Keratinocyte (primary cell): ENCODE measurements at regions not wholly inside any gene's neighbourhood (a gene's known extent, or its start where the extent isn't known, plus 50 kb on each side); places are given as distances from the start of the nearest gene placed in this dataset.

Experiments used
- DNase-seq: peaks from one replicate; pipeline ENCODE4 v3.0.0-alpha.2; 2011; ENCODE audit warnings: low read depth, missing footprints, low spot score
- FAIRE-seq: peaks from 2 replicates; lab custom pipeline; 2011; peaks lifted over from hg19 to GRCh38; lab: Jason Lieb, UNC
- H2AFZ ChIP-seq: 2 replicates; pipeline ENCODE4 v1.6.0; 2012; ENCODE audit warnings: low read length, control low read depth, inconsistent platforms; ENCODE audit not compliant: control insufficient read depth
- H3K27ac ChIP-seq: 2 replicates; pipeline ENCODE4 v1.5.1; 2011; ENCODE audit warnings: low read length; ENCODE audit not compliant: control insufficient read depth, insufficient read depth
- H3K27me3 ChIP-seq: 3 replicates; pipeline ENCODE4 v1.6.0; 2011; ENCODE audit warnings: low read length; ENCODE audit not compliant: control insufficient read depth, insufficient read depth; ENCODE audit errors: extremely low read depth
- H3K36me3 ChIP-seq, 2 experiments: 2 replicates in 1 of 2; 3 replicates in 1 of 2; pipeline ENCODE4 v1.5.1; 2011; ENCODE audit warnings: low read length in 2 of 2, mild to moderate bottlenecking in 1 of 2; ENCODE audit not compliant: control insufficient read depth in 2 of 2, insufficient read depth in 2 of 2; ENCODE audit errors: extremely low read depth in 1 of 2
- H3K4me1 ChIP-seq: 3 replicates; pipeline ENCODE4 v1.5.1; 2011; ENCODE audit warnings: low read length; ENCODE audit not compliant: control insufficient read depth, insufficient read depth; ENCODE audit errors: extremely low read depth
- H3K4me2 ChIP-seq: 3 replicates; pipeline ENCODE4 v1.6.0; 2011; ENCODE audit warnings: low read depth, low read length; ENCODE audit not compliant: control insufficient read depth, insufficient read depth; ENCODE audit errors: extremely low read depth
- H3K4me3 ChIP-seq, 3 experiments: fragments of 200-600 bp in 1 of 3; sonication (generic) in 1 of 3; 2 replicates in 2 of 3; 3 replicates in 1 of 3; pipeline ENCODE4 v1.5.1; 2011 to 2016; ENCODE audit warnings: low read length in 3 of 3, mild to moderate bottlenecking in 3 of 3, control low read depth in 2 of 3, inconsistent platforms in 1 of 3, low read depth in 1 of 3, mixed read lengths in 1 of 3, mixed run types in 1 of 3, moderate library complexity in 1 of 3; ENCODE audit not compliant: control insufficient read depth in 2 of 3, insufficient read depth in 2 of 3; ENCODE audit errors: extremely low read depth in 1 of 3
- H3K79me2 ChIP-seq: 2 replicates; pipeline ENCODE4 v1.6.0; 2012; ENCODE audit warnings: low read length; ENCODE audit not compliant: control insufficient read depth, insufficient read depth
- H3K9ac ChIP-seq: 3 replicates; pipeline ENCODE4 v1.6.0; 2011; ENCODE audit warnings: low read length; ENCODE audit not compliant: control insufficient read depth, insufficient read depth; ENCODE audit errors: extremely low read depth
- H3K9me1 ChIP-seq: 3 replicates; pipeline ENCODE4 v1.6.0; 2011; ENCODE audit warnings: low read length; ENCODE audit not compliant: control insufficient read depth, insufficient read depth; ENCODE audit errors: extremely low read depth
- H3K9me3 ChIP-seq: 2 replicates; pipeline ENCODE4 v1.5.1; 2012; ENCODE audit warnings: low read depth, low read length; ENCODE audit not compliant: control insufficient read depth
- H4K20me1 ChIP-seq: 3 replicates; pipeline ENCODE4 v1.6.0; 2011; ENCODE audit warnings: low read length; ENCODE audit not compliant: control insufficient read depth, insufficient read depth; ENCODE audit errors: extremely low read depth
- EZH2 ChIP-seq: IDR thresholded peaks from one replicate; pipeline ENCODE4 v1.6.1; 2012; ENCODE audit warnings: inconsistent platforms, mild to moderate bottlenecking, low read length, moderate library complexity
- dilution Hi-C: fragments of 300-500 bp; cut with MboI; formaldehyde crosslinking; loops from one replicate; pipeline ENCODE4 v1.7.0; 2020; ENCODE audit warnings: low sequenced_read_pairs; ENCODE audit not compliant: extremely low pct_ligation_motif_present
- TF ChIP-seq, protein P1 (sequence below), 3 experiments: IDR thresholded peaks in 1 of 3; conservative IDR thresholded peaks in 1 of 3; optimal IDR thresholded peaks in 1 of 3; 2 replicates in 2 of 3; 3 replicates in 1 of 3; pipeline versions ENCODE3 to v1.5.1; 2011; ENCODE audit warnings: low read length in 3 of 3, mild to moderate bottlenecking in 3 of 3, moderate library complexity in 2 of 3, control low read depth in 1 of 3, inconsistent platforms in 1 of 3; ENCODE audit not compliant: insufficient read depth in 2 of 3; ENCODE audit errors: extremely low read depth in 1 of 3

- H3K4me2 ChIP-seq, result no peak overlapping the region
- FAIRE-seq (no peak), DNase-seq (no peak)
- no peaks in the 10 kb centered on the region for H3K27me3 ChIP-seq
- TF ChIP-seq, protein P1, sequence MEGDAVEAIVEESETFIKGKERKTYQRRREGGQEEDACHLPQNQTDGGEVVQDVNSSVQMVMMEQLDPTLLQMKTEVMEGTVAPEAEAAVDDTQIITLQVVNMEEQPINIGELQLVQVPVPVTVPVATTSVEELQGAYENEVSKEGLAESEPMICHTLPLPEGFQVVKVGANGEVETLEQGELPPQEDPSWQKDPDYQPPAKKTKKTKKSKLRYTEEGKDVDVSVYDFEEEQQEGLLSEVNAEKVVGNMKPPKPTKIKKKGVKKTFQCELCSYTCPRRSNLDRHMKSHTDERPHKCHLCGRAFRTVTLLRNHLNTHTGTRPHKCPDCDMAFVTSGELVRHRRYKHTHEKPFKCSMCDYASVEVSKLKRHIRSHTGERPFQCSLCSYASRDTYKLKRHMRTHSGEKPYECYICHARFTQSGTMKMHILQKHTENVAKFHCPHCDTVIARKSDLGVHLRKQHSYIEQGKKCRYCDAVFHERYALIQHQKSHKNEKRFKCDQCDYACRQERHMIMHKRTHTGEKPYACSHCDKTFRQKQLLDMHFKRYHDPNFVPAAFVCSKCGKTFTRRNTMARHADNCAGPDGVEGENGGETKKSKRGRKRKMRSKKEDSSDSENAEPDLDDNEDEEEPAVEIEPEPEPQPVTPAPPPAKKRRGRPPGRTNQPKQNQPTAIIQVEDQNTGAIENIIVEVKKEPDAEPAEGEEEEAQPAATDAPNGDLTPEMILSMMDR (optimal IDR thresholded peaks at IDR 0.05 in 1 of 3, IDR thresholded peaks at IDR 0.05 in 1 of 3, conservative IDR thresholded peaks at IDR 0.05 in 1 of 3; ENCODE audit: extremely low read depth in 1 of 3, insufficient read depth in 2 of 3, low read length in 3 of 3), result no peak
- no peak for TF ChIP-seq EZH2
- no peak overlapping the region for H3K4me3 ChIP-seq
- no peaks in the 10 kb centered on the region for H3K9me3 ChIP-seq
- H3K36me3 ChIP-seq, result no peaks in the 10 kb centered on the region
- dilution Hi-C loops, result no loop called here
- peaks cover 10% of the 10 kb centered on the region for H3K4me1 ChIP-seq
- no peak overlapping the region for H3K9ac ChIP-seq
- H3K27ac ChIP-seq, result no peak overlapping the region
- no peaks in the 10 kb centered on the region for H4K20me1 ChIP-seq
- H3K9me1 ChIP-seq, result no peaks in the 10 kb centered on the region
- H2AFZ ChIP-seq, result no peak overlapping the region
- no peaks in the 10 kb centered on the region for H3K79me2 ChIP-seq
These were observed 349.6 kb upstream of the KCNMB2 start for GRCh38 chr3:178186666-178187065.

- Histone ChIP-seq H3K9me1 (no peaks in the 10 kb centered on the region), H3K4me1 (peaks cover 6% of the 10 kb centered on the region), H3K27ac (no peak overlapping the region), H3K9ac (no peak overlapping the region), H3K4me2 (no peak overlapping the region), H3K36me3 (no peaks in the 10 kb centered on the region), H2AFZ (no peak overlapping the region), H3K79me2 (no peaks in the 10 kb centered on the region), H4K20me1 (no peaks in the 10 kb centered on the region), H3K27me3 (no peaks in the 10 kb centered on the region), H3K9me3 (no peaks in the 10 kb centered on the region), H3K4me3 (no peak overlapping the region)
- FAIRE-seq (no peak), DNase-seq (no peak)
- no peak for TF ChIP-seq EZH2
- TF ChIP-seq, protein P1 (optimal IDR thresholded peaks at IDR 0.05 in 1 of 3, IDR thresholded peaks at IDR 0.05 in 1 of 3, conservative IDR thresholded peaks at IDR 0.05 in 1 of 3; ENCODE audit: extremely low read depth in 1 of 3, insufficient read depth in 2 of 3, low read length in 3 of 3), result no peak
- dilution Hi-C loops, result no loop called here
These were observed 346.4 kb upstream of the KCNMB2 start for GRCh38 chr3:178189854-178190253.
